Lung microvascular endothelial cell (primary cell): ENCODE measurements at regions not wholly inside any gene's neighbourhood (a gene's known extent, or its start where the extent isn't known, plus 50 kb on each side); places are given as distances from the start of the nearest gene placed in this dataset.

Source experiments
- DNase-seq, 2 donors: peaks; one replicate each; pipeline versions ENCODE4 v3.0.0 to v3.0.0-alpha.2; 2010; ENCODE audit warnings: low read depth in 2 of 2

- DNase-seq = peak; percentile 3 to 22
Measured at GRCh38 chr16:63289834-63290460, 1253.7 kb upstream of the CDH8 start.

GRCh38 chr16:63287401-63287800 lies 1251.2 kb upstream of the CDH8 start:
- no peak for DNase-seq

GRCh38 chr16:63283721-63284120 lies 1247.5 kb upstream of the CDH8 start:
- no peak for DNase-seq

GRCh38 chr16:63244631-63245030 lies 1208.4 kb upstream of the CDH8 start:
- DNase-seq = no peak

GRCh38 chr16:63241497-63242028 lies 1205.3 kb upstream of the CDH8 start:
- DNase-seq = no peak

GRCh38 chr16:63239065-63239570 lies 1202.9 kb upstream of the CDH8 start:
- no peak for DNase-seq

GRCh38 chr16:63230421-63231040 lies 1194.3 kb upstream of the CDH8 start:
- DNase-seq = no peak

GRCh38 chr16:63228259-63228658 lies 1192.0 kb upstream of the CDH8 start:
- no peak for DNase-seq

- DNase-seq = no peak
Measured at GRCh38 chr16:63223851-63224250, 1187.6 kb upstream of the CDH8 start.

- DNase-seq = no peak
Measured at GRCh38 chr16:63216696-63217423, 1180.6 kb upstream of the CDH8 start.

- no peak for DNase-seq
Measured at GRCh38 chr16:63201851-63202250, 1165.6 kb upstream of the CDH8 start.

- no peak for DNase-seq
Measured at GRCh38 chr16:63200940-63201339, 1164.7 kb upstream of the CDH8 start.

GRCh38 chr16:63195336-63195735 lies 1159.1 kb upstream of the CDH8 start:
- DNase-seq = no peak

GRCh38 chr16:63192980-63193379 lies 1156.7 kb upstream of the CDH8 start:
- no peak for DNase-seq

- DNase-seq = no peak
Measured at GRCh38 chr16:63188086-63188771, 1152.0 kb upstream of the CDH8 start.

GRCh38 chr16:63187638-63188037 lies 1151.4 kb upstream of the CDH8 start:
- no peak for DNase-seq

- DNase-seq = no peak
Measured at GRCh38 chr16:63185235-63185780, 1149.1 kb upstream of the CDH8 start.

GRCh38 chr16:63183743-63184142 lies 1147.5 kb upstream of the CDH8 start:
- DNase-seq = no peak

GRCh38 chr16:63175313-63175712 lies 1139.1 kb upstream of the CDH8 start:
- DNase-seq = no peak

GRCh38 chr16:63174801-63175200 lies 1138.6 kb upstream of the CDH8 start:
- no peak for DNase-seq

- no peak for DNase-seq
Measured at GRCh38 chr16:63171545-63171944, 1135.3 kb upstream of the CDH8 start.

- no peak for DNase-seq
Measured at GRCh38 chr16:63169100-63169499, 1132.9 kb upstream of the CDH8 start.
